OCI-LY7 (cell line): ENCODE measurements at regions not wholly inside any gene's neighbourhood (a gene's known extent, or its start where the extent isn't known, plus 50 kb on each side); places are given as distances from the start of the nearest gene placed in this dataset.

ENCODE experiments used
- CTCF ChIP-seq: fragments of 200-600 bp; sonication (generic); conservative IDR thresholded peaks from 2 replicates; pipeline ENCODE4 v1.5.1; 2014; ENCODE audit warnings: mild to moderate bottlenecking, antibody characterized with exemption, low read length, moderate library complexity, mixed read lengths
- EZH2phosphoT487 ChIP-seq: fragments of 200-600 bp; sonication (generic); IDR thresholded peaks from 2 replicates; pipeline ENCODE4 v1.6.1; 2018; ENCODE audit warnings: low read depth, borderline replicate concordance, mild to moderate bottlenecking, mixed run types, antibody characterized with exemption, low read length, moderate library complexity, mixed read lengths

- TF ChIP-seq CTCF: no peak
- TF ChIP-seq EZH2phosphoT487: no peak
These were observed 51.4 kb upstream of the SOX2 start for GRCh38 chr3:181660337-181660736.
